HepG2 (cell line): ENCODE measurements at regions not wholly inside any gene's neighbourhood (a gene's known extent, or its start where the extent isn't known, plus 50 kb on each side); places are given as distances from the start of the nearest gene placed in this dataset.

ENCODE experiments used
- ATAC-seq: fragments of 200-7000 bp; cut with Tn5 transposase; 3 replicates; pipeline ENCODE4 v1.9.1; 2020; ENCODE audit warnings: mild to moderate bottlenecking, moderate library complexity
- BruUV-seq: library from RNA; stranded (reverse); fragments of 400-500 nt; replicated peaks from 2 replicates; lab custom pipeline; 2021; lab: Mats Ljungman, UMichigan
- CTCF ChIA-PET: fragments of 300-600 bp; formaldehyde crosslinking; extraction: SDS; loops from one replicate; lab custom pipeline; 2021; ENCODE audit warnings: low total read pairs, inconsistent platforms, low intra/inter-chr PET ratio; lab: Yijun Ruan, JAX
- POLR2A ChIA-PET: fragments of 350-600 bp; sonication (Branson Sonifier 250); formaldehyde crosslinking; loops from one replicate; lab custom pipeline; 2020; ENCODE audit warnings: antibody characterized with exemption, inconsistent platforms; lab: Yijun Ruan, JAX
- DNase-seq: peaks from one replicate; pipeline ENCODE4 v3.0.0-alpha.2; 2015; ENCODE audit warnings: low spot score
- FAIRE-seq: peaks from 3 replicates; lab custom pipeline; 2011; peaks lifted over from hg19 to GRCh38; lab: Jason Lieb, UNC
- H2AFZ ChIP-seq: one replicate; pipeline ENCODE4 v1.6.1; 2011; ENCODE audit warnings: low read length, inconsistent platforms
- H3K27ac ChIP-seq: fragments of 300-600 bp; 3 replicates; pipeline ENCODE4 v1.8.0; 2011; ENCODE audit warnings: mixed run types, mild to moderate bottlenecking, mixed read lengths, low read length, inconsistent platforms; ENCODE audit not compliant: insufficient read depth; ENCODE audit errors: extremely low read length
- H3K27me3 ChIP-seq, 2 experiments: fragments of 200-600 bp in 1 of 2; 2 replicates in 1 of 2; 3 replicates in 1 of 2; pipeline versions ENCODE4 v1.6.0 to v1.8.0; 2011; ENCODE audit warnings: low read length in 2 of 2, mild to moderate bottlenecking in 2 of 2, moderate library complexity in 2 of 2, inconsistent platforms in 1 of 2; ENCODE audit not compliant: insufficient read depth in 2 of 2, control insufficient read depth in 1 of 2
- H3K36me3 ChIP-seq, 2 experiments: fragments of 200-600 bp in 1 of 2; replicated peaks in 1 of 2; 2 replicates in 1 of 2; 3 replicates in 1 of 2; pipeline versions ENCODE4 v1.5.1 to v1.8.0; 2011; ENCODE audit warnings: low read length in 2 of 2, inconsistent platforms in 1 of 2; ENCODE audit not compliant: insufficient read depth in 2 of 2, control insufficient read depth in 1 of 2
- H3K4me1 ChIP-seq: 2 replicates; pipeline ENCODE4 v1.5.1; 2012; ENCODE audit warnings: low read length, inconsistent platforms; ENCODE audit not compliant: insufficient read depth
- H3K4me2 ChIP-seq: 2 replicates; pipeline ENCODE4 v1.6.0; 2011; ENCODE audit warnings: low read depth, low read length, inconsistent platforms
- H3K4me3 ChIP-seq, 3 experiments: fragments of 200-600 bp in 1 of 3; sonication (generic), shearing (Covaris generic) in 1 of 3; replicated peaks in 1 of 3; 2 replicates each; pipeline ENCODE4 v1.5.1; 2011 to 2016; ENCODE audit warnings: low read length in 3 of 3, inconsistent platforms in 2 of 3, low read depth in 2 of 3, mild to moderate bottlenecking in 2 of 3, control low read depth in 1 of 3, mixed read lengths in 1 of 3; ENCODE audit not compliant: insufficient read depth in 1 of 3
- H3K79me2 ChIP-seq: one replicate; pipeline ENCODE4 v1.6.1; 2011; ENCODE audit warnings: low read length, inconsistent platforms; ENCODE audit not compliant: insufficient read depth
- H3K9ac ChIP-seq: 2 replicates; pipeline ENCODE4 v1.6.0; 2011; ENCODE audit warnings: mild to moderate bottlenecking, low read depth, low read length, inconsistent platforms; ENCODE audit not compliant: insufficient read depth
- H3K9me3 ChIP-seq: 2 replicates; pipeline ENCODE4 v1.5.1; 2012; ENCODE audit warnings: mild to moderate bottlenecking, low read length
- H4K20me1 ChIP-seq: 2 replicates; pipeline ENCODE4 v1.6.0; 2011; ENCODE audit warnings: inconsistent platforms, mild to moderate bottlenecking, low read length, moderate library complexity; ENCODE audit not compliant: insufficient read depth
- CTCF ChIP-seq: sonication (generic); formaldehyde crosslinking; IDR thresholded peaks from 2 replicates; pipeline ENCODE4 v1.5.0; 2020; ENCODE audit warnings: mild to moderate bottlenecking, missing genetic modification reagents, moderate library complexity
- GPN1 ChIP-seq: sonication (generic); formaldehyde crosslinking; IDR thresholded peaks from 2 replicates; pipeline ENCODE4 v1.5.1; 2020; ENCODE audit warnings: missing genetic modification reagents, borderline replicate concordance
- HNRNPLL ChIP-seq: fragments of 200-400 bp; formaldehyde crosslinking; IDR thresholded peaks from 2 replicates; pipeline ENCODE4 v1.6.1; 2017; ENCODE audit warnings: mild to moderate bottlenecking, low read depth, low read length; ENCODE audit not compliant: poor library complexity, severe bottlenecking
- PHF20 ChIP-seq: sonication (generic); formaldehyde crosslinking; IDR thresholded peaks from 2 replicates; pipeline ENCODE4 v1.5.0; 2020; ENCODE audit warnings: mild to moderate bottlenecking, missing genetic modification reagents
- UBTF ChIP-seq: sonication (generic); formaldehyde crosslinking; IDR thresholded peaks from 2 replicates; pipeline ENCODE4 v1.4.0; 2020; ENCODE audit warnings: mild to moderate bottlenecking, missing genetic modification reagents
- ZNF275 ChIP-seq: sonication (generic); formaldehyde crosslinking; IDR thresholded peaks from 2 replicates; pipeline ENCODE4 v1.8.0; 2022; ENCODE audit warnings: missing genetic modification reagents, mild to moderate bottlenecking, inconsistent platforms, borderline replicate concordance
- ZNF546 ChIP-seq: sonication (generic); formaldehyde crosslinking; conservative IDR thresholded peaks from 2 replicates; pipeline ENCODE4 v1.8.1; 2023; ENCODE audit warnings: mild to moderate bottlenecking, missing genetic modification reagents
- WGBS: methylation state at CpG from one replicate; pipeline ENCODE4 v1.1.6; 2017; ENCODE audit warnings: low lambda C conversion rate; 5-methylcytosine and 5-hydroxymethylcytosine counted together
- in situ Hi-C: cut with HindIII; loops from 2 replicates; pipeline ENCODE4 v1.10.0; 2017; ENCODE audit warnings: low pct_unique_long_range_greater_than_20kb; ENCODE audit not compliant: extremely low pct_ligation_motif_present
- intact Hi-C: fragments of 100-400 bp; cut with micrococcal nuclease; formaldehyde crosslinking; loops from one replicate; pipeline ENCODE4 v1.10.0; 2022; ENCODE audit not compliant: unreplicated experiment

GRCh38 chrX:6906608-6907007, 240.9 kb upstream of the STS start:
- FAIRE-seq, result no peak
- in situ Hi-C loops, result no loop called here

GRCh38 chrX:6904156-6904555, 243.4 kb upstream of the STS start:
- Histone ChIP-seq H3K4me1 (no peaks in the 10 kb centered on the region), H3K4me3 (no peak overlapping the region), H4K20me1 (no peaks in the 10 kb centered on the region), H3K9ac (no peak overlapping the region)
- FAIRE-seq, result no peak
- TF ChIP-seq UBTF (CRISPR knock-in tag), result no peak
- no peak for TF ChIP-seq PHF20 (CRISPR knock-in tag)
- TF ChIP-seq ZNF275, result no peak
- no peak for TF ChIP-seq ZNF546 (CRISPR knock-in tag)
- no peak for TF ChIP-seq HNRNPLL
- TF ChIP-seq, all 625 proteins: peak for 0
- Histone ChIP-seq H3K36me3 (no peaks in the 10 kb centered on the region), H3K9me3 (no peaks in the 10 kb centered on the region), H3K27ac (no peak overlapping the region), H3K79me2 (no peaks in the 10 kb centered on the region), H3K27me3 (no peaks in the 10 kb centered on the region), H2AFZ (no peak overlapping the region), H3K4me2 (no peak overlapping the region)
- 28% methylated on average over 3 of the region's 5 CpGs for WGBS
- BruUV-seq, result no TSS peak
- POLR2A ChIA-PET, result no interaction called here
- CTCF ChIA-PET, result no interaction called here
- ATAC-seq (no peak), DNase-seq (no peak)
- intact Hi-C loops, result no loop called here
- in situ Hi-C loops, result no loop called here

More at GRCh38 chrX:6906608-6907007, 240.9 kb upstream of the STS start:
- Histone ChIP-seq H3K27ac (no peak overlapping the region), H3K79me2 (no peaks in the 10 kb centered on the region), H3K4me3 (no peak overlapping the region), H4K20me1 (no peaks in the 10 kb centered on the region), H3K36me3 (no peaks in the 10 kb centered on the region), H3K9ac (no peak overlapping the region), H3K9me3 (no peaks in the 10 kb centered on the region), H3K27me3 (no peaks in the 10 kb centered on the region), H3K4me2 (no peak overlapping the region), H3K4me1 (no peaks in the 10 kb centered on the region), H2AFZ (no peak overlapping the region)
- ChIA-PET CTCF (no interaction called here), POLR2A (no interaction called here)
- BruUV-seq, result no TSS peak
- TF ChIP-seq CTCF (CRISPR knock-in tag) (no peak), GPN1 (CRISPR knock-in tag) (no peak)
- 0% methylated on average over 1 of the region's 1 CpG for WGBS
- intact Hi-C loops, result no loop called here
- DNase-seq (no peak), ATAC-seq (no peak)
